BJ (cell line): ENCODE measurements at regions not wholly inside any gene's neighbourhood (a gene's known extent, or its start where the extent isn't known, plus 50 kb on each side); places are given as distances from the start of the nearest gene placed in this dataset.

ENCODE experiments used
- CTCF ChIA-PET: fragments of 350-600 bp; formaldehyde crosslinking; extraction: SDS; loops from one replicate; lab custom pipeline; 2021; ENCODE audit warnings: antibody characterized with exemption, inconsistent platforms; lab: Yijun Ruan, JAX
- POLR2A ChIA-PET: fragments of 300-600 bp; sonication (Branson Sonifier 250); formaldehyde crosslinking; extraction: SDS; loops from one replicate; lab custom pipeline; 2021; ENCODE audit warnings: antibody characterized with exemption; lab: Charles Lee
- DNase-seq: peaks from one replicate; pipeline ENCODE4 v3.0.0-alpha.2; 2011; ENCODE audit warnings: low read depth
- H3K27me3 ChIP-seq: 2 replicates; pipeline ENCODE4 v1.6.0; 2011; ENCODE audit warnings: low read length; ENCODE audit not compliant: control insufficient read depth, insufficient read depth
- H3K36me3 ChIP-seq: 2 replicates; pipeline ENCODE4 v1.5.1; 2011; ENCODE audit warnings: low read length; ENCODE audit not compliant: control insufficient read depth, insufficient read depth
- H3K4me3 ChIP-seq: 2 replicates; pipeline ENCODE4 v1.5.1; 2011; ENCODE audit warnings: low read depth, mild to moderate bottlenecking, control low read depth, low read length
- CTCF ChIP-seq: IDR thresholded peaks from 2 replicates; pipeline ENCODE4 v1.5.1; 2011; ENCODE audit warnings: low read depth, mild to moderate bottlenecking, control low read depth, inconsistent platforms, low read length, moderate library complexity; ENCODE audit not compliant: insufficient read depth

GRCh38 chr10:128915630-128916029 is 551.4 kb upstream of the MGMT start:
- H3K4me3 ChIP-seq = no peak overlapping the region
- CTCF ChIA-PET = no interaction called here
- TF ChIP-seq CTCF = no peak

GRCh38 chr10:128916383-128916782 is 550.7 kb upstream of the MGMT start:
- no peaks in the 10 kb centered on the region for H3K27me3 ChIP-seq
- ChIA-PET POLR2A (no interaction called here), CTCF (no interaction called here)
- no peaks in the 10 kb centered on the region for H3K36me3 ChIP-seq
- DNase-seq = no peak
- H3K4me3 ChIP-seq = no peak overlapping the region
- no peak for TF ChIP-seq CTCF

More at GRCh38 chr10:128915630-128916029, 551.4 kb upstream of the MGMT start:
- no peaks in the 10 kb centered on the region for H3K36me3 ChIP-seq
- POLR2A ChIA-PET = no interaction called here
- no peaks in the 10 kb centered on the region for H3K27me3 ChIP-seq
- DNase-seq = no peak

GRCh38 chr10:128921389-128922022 is 545.5 kb upstream of the MGMT start:
- TF ChIP-seq CTCF = no peak
- H3K4me3 ChIP-seq = no peak overlapping the region
- CTCF ChIA-PET = no interaction called here
- DNase-seq = no peak
- POLR2A ChIA-PET = no interaction called here
- H3K27me3 ChIP-seq = no peaks in the 10 kb centered on the region
- H3K36me3 ChIP-seq = no peaks in the 10 kb centered on the region

GRCh38 chr10:128922172-128922571 is 544.9 kb upstream of the MGMT start:
- Histone ChIP-seq H3K4me3 (no peak overlapping the region), H3K27me3 (no peaks in the 10 kb centered on the region), H3K36me3 (no peaks in the 10 kb centered on the region)
- DNase-seq = no peak
- CTCF ChIA-PET = no interaction called here
- POLR2A ChIA-PET = no interaction called here
- TF ChIP-seq CTCF = no peak

GRCh38 chr10:128922619-128923196 is 544.3 kb upstream of the MGMT start:
- CTCF ChIA-PET = no interaction called here

More at GRCh38 chr10:128922619-128923196, 544.3 kb upstream of the MGMT start:
- H3K36me3 ChIP-seq = no peaks in the 10 kb centered on the region
- no peak overlapping the region for H3K4me3 ChIP-seq
- DNase-seq = no peak
- POLR2A ChIA-PET = no interaction called here
- no peaks in the 10 kb centered on the region for H3K27me3 ChIP-seq
- TF ChIP-seq CTCF = no peak
